K562 (cell line): ENCODE measurements at regions not wholly inside any gene's neighbourhood (a gene's known extent, or its start where the extent isn't known, plus 50 kb on each side); places are given as distances from the start of the nearest gene placed in this dataset.

Source experiments
- ATAC-seq: fragments of 200-7000 bp; cut with Tn5 transposase; 3 replicates; pipeline ENCODE4 v1.9.1; 2020; ENCODE audit warnings: moderate library complexity
- BruUV-seq: library from RNA; stranded (reverse); fragments of 400-500 nt; replicated peaks from 2 replicates; lab custom pipeline; 2021; lab: Mats Ljungman, UMichigan
- CTCF ChIA-PET: fragments of 300-600 bp; formaldehyde crosslinking; extraction: SDS; loops from one replicate; lab custom pipeline; 2021; ENCODE audit warnings: low intra/inter-chr PET ratio; lab: Yijun Ruan, JAX
- POLR2A ChIA-PET: fragments of 300-600, 350-650 bp; sonication (Branson Sonifier 250); formaldehyde crosslinking; extraction: SDS; loops from one replicate; lab custom pipeline; 2021; ENCODE audit warnings: antibody characterized with exemption, inconsistent platforms; lab: Yijun Ruan, JAX
- DNase-seq, 4 experiments: peaks; one replicate each; pipeline versions ENCODE4 v3.0.0 to v3.0.0-alpha.2; 2011 to 2018; ENCODE audit warnings: low spot score in 3 of 4, mixed read lengths in 3 of 4; ENCODE audit errors: extremely low read depth in 1 of 4
- FAIRE-seq: peaks from 2 replicates; lab custom pipeline; 2011; peaks lifted over from hg19 to GRCh38; lab: Jason Lieb, UNC
- H2AFZ ChIP-seq: 2 replicates; pipeline ENCODE4 v1.6.0; 2011; ENCODE audit warnings: low read depth, low read length, control low read depth, inconsistent platforms
- H3K27ac ChIP-seq: fragments of 200-600 bp; 3 replicates; pipeline ENCODE4 v1.8.0; 2011; ENCODE audit warnings: low read depth, mild to moderate bottlenecking, control low read depth, inconsistent platforms, low read length, moderate library complexity, mixed read lengths; ENCODE audit errors: extremely low read depth
- H3K27me3 ChIP-seq, 2 experiments: fragments of 300-600 bp in 1 of 2; 2 replicates in 1 of 2; 3 replicates in 1 of 2; pipeline versions ENCODE4 v1.6.0 to v1.8.0; 2011; ENCODE audit warnings: inconsistent platforms in 2 of 2, low read length in 2 of 2, mild to moderate bottlenecking in 1 of 2, mixed read lengths in 1 of 2, moderate library complexity in 1 of 2; ENCODE audit not compliant: control insufficient read depth in 2 of 2, insufficient read depth in 2 of 2
- H3K36me3 ChIP-seq: fragments of 300-600 bp; 3 replicates; pipeline ENCODE4 v1.8.0; 2011; ENCODE audit warnings: mild to moderate bottlenecking, low read length, inconsistent platforms; ENCODE audit not compliant: control insufficient read depth, insufficient read depth
- H3K4me1 ChIP-seq, 2 experiments: fragments of 200-600 bp in 1 of 2; replicated peaks in 1 of 2; 2 replicates in 1 of 2; 3 replicates in 1 of 2; pipeline versions ENCODE4 v1.5.1 to v1.8.0; 2011; ENCODE audit warnings: inconsistent platforms in 2 of 2, low read length in 2 of 2, mild to moderate bottlenecking in 1 of 2, mixed read lengths in 1 of 2, moderate library complexity in 1 of 2; ENCODE audit not compliant: control insufficient read depth in 2 of 2, insufficient read depth in 2 of 2
- H3K4me2 ChIP-seq: 2 replicates; pipeline ENCODE4 v1.6.1; 2011; ENCODE audit warnings: low read length, control low read depth, inconsistent platforms, mixed read lengths; ENCODE audit not compliant: insufficient read depth
- H3K4me3 ChIP-seq: fragments of 200-600 bp; sonication (generic), shearing (Covaris generic); 2 replicates; pipeline ENCODE4 v1.5.1; 2016; ENCODE audit warnings: control low read depth, inconsistent platforms
- H3K79me2 ChIP-seq: fragments of 200-600 bp; 3 replicates; pipeline ENCODE4 v1.8.0; 2011; ENCODE audit warnings: low read length, inconsistent platforms; ENCODE audit not compliant: control insufficient read depth, insufficient read depth
- H3K9ac ChIP-seq, 2 experiments: 2 replicates each; pipeline versions ENCODE4 v1.6.0 to v1.6.1; 2011; ENCODE audit warnings: low read depth in 2 of 2, low read length in 2 of 2, control low read depth in 1 of 2, inconsistent platforms in 1 of 2, mild to moderate bottlenecking in 1 of 2, mixed read lengths in 1 of 2; ENCODE audit not compliant: insufficient read depth in 1 of 2
- H3K9me1 ChIP-seq: one replicate; pipeline ENCODE4 v1.6.0; 2011; ENCODE audit warnings: inconsistent platforms, mild to moderate bottlenecking, low read length, moderate library complexity; ENCODE audit not compliant: control insufficient read depth, insufficient read depth
- H3K9me3 ChIP-seq: replicated peaks from 2 replicates; pipeline ENCODE4 v1.5.1; 2011; ENCODE audit warnings: low read depth, low read length, inconsistent platforms; ENCODE audit not compliant: control insufficient read depth, insufficient read depth
- H4K20me1 ChIP-seq: replicated peaks from 2 replicates; pipeline ENCODE4 v1.6.1; 2011; ENCODE audit warnings: low read length, inconsistent platforms, mixed read lengths; ENCODE audit not compliant: control insufficient read depth, insufficient read depth
- ARHGAP35 ChIP-seq: fragments of 450-650 bp; IDR thresholded peaks from 2 replicates; pipeline ENCODE4 v1.6.1; 2018; ENCODE audit not compliant: partially characterized antibody
- ATF7 ChIP-seq: fragments of 450-650 bp; IDR thresholded peaks from 2 replicates; pipeline ENCODE4 v1.7.1; 2014; ENCODE audit warnings: mild to moderate bottlenecking, moderate library complexity
- CBX2 ChIP-seq: fragments of 200-600 bp; sonication (generic); IDR thresholded peaks from one replicate; pipeline ENCODE4 v1.6.1; 2012; ENCODE audit warnings: mild to moderate bottlenecking, low read length, inconsistent platforms; ENCODE audit not compliant: insufficient read depth, poor library complexity, severe bottlenecking
- HNRNPK ChIP-seq: fragments of 200-400 bp; formaldehyde crosslinking; IDR thresholded peaks from one replicate; pipeline ENCODE4 v1.6.1; 2018; ENCODE audit warnings: mild to moderate bottlenecking, low read depth, low read length; ENCODE audit not compliant: poor library complexity, severe bottlenecking
- MIER1 ChIP-seq: fragments of 450-650 bp; IDR thresholded peaks from 2 replicates; pipeline ENCODE4 v1.6.1; 2016; ENCODE audit warnings: antibody characterized with exemption, mild to moderate bottlenecking, low read depth
- PYGO2 ChIP-seq: fragments of 450-650 bp; IDR thresholded peaks from 2 replicates; pipeline ENCODE4 v1.6.1; 2016; ENCODE audit warnings: mild to moderate bottlenecking, missing genetic modification characterization, moderate library complexity, missing compliant biosample characterization
- RAD21 ChIP-seq, 2 experiments: fragments of 250-450 bp in 1 of 2; fragments of 450-650 bp in 1 of 2; sonication (Bioruptor Pico) in 1 of 2; formaldehyde crosslinking in 1 of 2; IDR thresholded peaks in 1 of 2; conservative IDR thresholded peaks in 1 of 2; 2 replicates each; pipeline versions ENCODE4 v1.4.0 to v1.8.0; 2020 to 2022; ENCODE audit warnings: mild to moderate bottlenecking in 2 of 2, moderate library complexity in 1 of 2
- SIN3B ChIP-seq: fragments of 450-650 bp; IDR thresholded peaks from 2 replicates; pipeline ENCODE4 v1.6.1; 2017; ENCODE audit warnings: low read depth, mild to moderate bottlenecking, moderate library complexity
- STAT5A ChIP-seq: IDR thresholded peaks from 2 replicates; pipeline ENCODE4 v1.6.1; 2012; ENCODE audit warnings: low read length, inconsistent platforms, borderline replicate concordance
- TAF15 ChIP-seq: fragments of 200-400 bp; formaldehyde crosslinking; IDR thresholded peaks from 2 replicates; pipeline ENCODE4 v1.6.1; 2017; ENCODE audit warnings: mild to moderate bottlenecking, low read depth, low read length, moderate library complexity
- ZNF717 ChIP-seq: fragments of 250-450 bp; sonication (Bioruptor Pico); IDR thresholded peaks from 2 replicates; pipeline ENCODE4 v1.5.0; 2021
- ZNF778 ChIP-seq: fragments of 450-650 bp; formaldehyde crosslinking; IDR thresholded peaks from 2 replicates; pipeline ENCODE4 v1.4.0; 2020; ENCODE audit warnings: mild to moderate bottlenecking, moderate library complexity
- WGBS: fragments of 100-300 bp; shearing (Covaris generic); methylation state at CpG from one replicate; pipeline ENCODE4 v1.1.6; 2016; ENCODE audit warnings: low coverage, mixed read lengths; ENCODE audit not compliant: insufficient coverage; ENCODE audit errors: missing lambda C conversion rate; 5-methylcytosine and 5-hydroxymethylcytosine counted together
- in situ Hi-C: fragments of 300-500 bp; cut with MboI; formaldehyde crosslinking; loops from 4 replicates; pipeline ENCODE4 v1.15.0; 2018; ENCODE audit warnings: inconsistent platforms, mixed read lengths
- intact Hi-C: fragments of 100-400 bp; cut with micrococcal nuclease; formaldehyde crosslinking; loops from 2 replicates; pipeline ENCODE4 v1.14.2; 2022
- TF ChIP-seq, protein P1 (sequence below), 2 experiments: fragments of 250-450 bp in 1 of 2; fragments of 450-650 bp in 1 of 2; sonication (Bioruptor Pico) in 1 of 2; IDR thresholded peaks; 2 replicates each; pipeline versions ENCODE4 v1.6.1 to v1.8.0; 2016 to 2021; ENCODE audit warnings: mild to moderate bottlenecking in 2 of 2, moderate library complexity in 2 of 2, missing compliant biosample characterization in 1 of 2, missing genetic modification characterization in 1 of 2
- TF ChIP-seq, protein P2 (sequence below), 2 experiments: fragments of 450-650 bp in 1 of 2; sonication (generic) in 1 of 2; formaldehyde crosslinking; conservative IDR thresholded peaks; 2 replicates each; pipeline versions ENCODE4 v1.4.0 to v1.8.1; 2020 to 2022; ENCODE audit warnings: mild to moderate bottlenecking in 1 of 2, missing genetic modification reagents in 1 of 2
- TF ChIP-seq, protein P3 (sequence below): fragments of 250-450 bp; sonication (Bioruptor Pico); IDR thresholded peaks from 2 replicates; pipeline ENCODE4 v1.8.0; 2021; ENCODE audit warnings: mild to moderate bottlenecking, moderate library complexity

DNA sequence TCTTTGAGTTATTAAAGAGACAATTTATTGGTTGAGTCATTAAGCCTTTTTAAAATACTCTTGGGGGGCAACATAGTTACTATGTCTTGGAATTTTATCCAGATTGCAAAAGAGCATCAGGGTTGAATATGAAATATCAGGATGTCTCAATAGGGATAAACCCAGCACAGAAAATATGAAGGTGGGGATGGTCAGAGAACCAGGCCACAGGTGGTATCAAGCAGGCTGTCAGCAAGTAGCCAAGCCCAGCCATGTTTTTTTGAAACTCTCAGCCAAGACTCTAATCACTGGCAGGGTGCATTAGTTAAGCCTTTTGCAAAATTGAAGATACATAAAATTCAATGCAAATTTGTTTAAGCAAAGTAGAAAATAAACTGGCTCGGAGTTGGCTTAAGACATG, 468.9 kb downstream of the DTWD2 start:
- 0% methylated on average over 1 of the region's 1 CpG for WGBS
- no peak for TF ChIP-seq STAT5A
- Histone ChIP-seq H3K9me3 (no peaks in the 10 kb centered on the region), H3K4me2 (no peak overlapping the region), H3K9me1 (no peaks in the 10 kb centered on the region), H3K79me2 (no peaks in the 10 kb centered on the region), H2AFZ (no peak overlapping the region), H4K20me1 (no peaks in the 10 kb centered on the region), H3K36me3 (no peaks in the 10 kb centered on the region), H3K27me3 (no peaks in the 10 kb centered on the region), H3K4me3 (no peak overlapping the region), H3K4me1 (no peaks in the 10 kb centered on the region), H3K9ac (no peak overlapping the region), H3K27ac (no peak overlapping the region)
- ChIA-PET CTCF (no interaction called here), POLR2A (no interaction called here)
- in situ Hi-C loops: no loop called here
- BruUV-seq: no TSS peak
- intact Hi-C loops: no loop called here
- FAIRE-seq (no peak), DNase-seq (no peak), ATAC-seq (no peak)

DNA sequence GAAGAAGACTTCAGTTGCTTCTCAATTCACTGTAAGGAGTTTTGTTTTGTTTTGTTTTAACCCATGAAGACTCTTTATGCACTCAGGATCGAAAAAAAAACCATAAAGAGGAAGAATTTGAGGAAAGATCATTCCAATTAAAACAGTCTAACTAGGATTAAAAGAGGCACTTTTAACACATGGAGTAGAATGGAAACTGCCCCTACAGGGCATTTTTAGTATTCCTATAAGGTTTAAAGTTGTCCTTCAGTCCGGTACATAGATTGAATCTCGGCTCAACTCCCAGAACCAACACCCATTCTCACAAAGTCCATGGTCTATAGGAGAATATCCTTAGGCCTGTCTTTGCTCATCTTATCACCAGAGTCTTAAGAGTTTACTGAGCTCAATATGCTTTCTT, 469.6 kb downstream of the DTWD2 start:
- no peaks in the 10 kb centered on the region for H3K9me1 ChIP-seq
- in situ Hi-C loops: no loop called here
- ChIA-PET CTCF (no interaction called here), POLR2A (no interaction called here)
- intact Hi-C loops: no loop called here
- no peak overlapping the region for H2AFZ ChIP-seq
- no peak for DNase-seq
- no peak overlapping the region for H3K4me3 ChIP-seq
- no peak for FAIRE-seq
- no peak overlapping the region for H3K9ac ChIP-seq
- BruUV-seq: no TSS peak
- 2% methylated on average over 3 of the region's 3 CpGs for WGBS
- H3K9me3 ChIP-seq: no peaks in the 10 kb centered on the region
- H3K27me3 ChIP-seq: no peaks in the 10 kb centered on the region
- no peaks in the 10 kb centered on the region for H4K20me1 ChIP-seq
- no peaks in the 10 kb centered on the region for H3K79me2 ChIP-seq
- no peak for ATAC-seq
- no peak overlapping the region for H3K4me2 ChIP-seq
- no peaks in the 10 kb centered on the region for H3K4me1 ChIP-seq
- H3K36me3 ChIP-seq: no peaks in the 10 kb centered on the region
- H3K27ac ChIP-seq: no peak overlapping the region
- TF ChIP-seq PYGO2 (tag): no peak
- TF ChIP-seq, protein P1, sequence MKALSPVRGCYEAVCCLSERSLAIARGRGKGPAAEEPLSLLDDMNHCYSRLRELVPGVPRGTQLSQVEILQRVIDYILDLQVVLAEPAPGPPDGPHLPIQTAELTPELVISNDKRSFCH (CRISPR knock-in tag; IDR thresholded peaks at IDR 0.05): no peak
- TF ChIP-seq, protein P1 (tag; IDR thresholded peaks at IDR 0.05): no peak
- no peak for TF ChIP-seq ZNF778 (CRISPR knock-in tag)
- TF ChIP-seq TAF15: no peak
- TF ChIP-seq ARHGAP35: no peak
- TF ChIP-seq, protein P2, sequence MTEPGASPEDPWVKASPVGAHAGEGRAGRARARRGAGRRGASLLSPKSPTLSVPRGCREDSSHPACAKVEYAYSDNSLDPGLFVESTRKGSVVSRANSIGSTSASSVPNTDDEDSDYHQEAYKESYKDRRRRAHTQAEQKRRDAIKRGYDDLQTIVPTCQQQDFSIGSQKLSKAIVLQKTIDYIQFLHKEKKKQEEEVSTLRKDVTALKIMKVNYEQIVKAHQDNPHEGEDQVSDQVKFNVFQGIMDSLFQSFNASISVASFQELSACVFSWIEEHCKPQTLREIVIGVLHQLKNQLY (CRISPR knock-in tag; conservative IDR thresholded peaks at IDR 0.05): no peak
- TF ChIP-seq ZNF717 (CRISPR knock-in tag): no peak
- TF ChIP-seq, protein P3, sequence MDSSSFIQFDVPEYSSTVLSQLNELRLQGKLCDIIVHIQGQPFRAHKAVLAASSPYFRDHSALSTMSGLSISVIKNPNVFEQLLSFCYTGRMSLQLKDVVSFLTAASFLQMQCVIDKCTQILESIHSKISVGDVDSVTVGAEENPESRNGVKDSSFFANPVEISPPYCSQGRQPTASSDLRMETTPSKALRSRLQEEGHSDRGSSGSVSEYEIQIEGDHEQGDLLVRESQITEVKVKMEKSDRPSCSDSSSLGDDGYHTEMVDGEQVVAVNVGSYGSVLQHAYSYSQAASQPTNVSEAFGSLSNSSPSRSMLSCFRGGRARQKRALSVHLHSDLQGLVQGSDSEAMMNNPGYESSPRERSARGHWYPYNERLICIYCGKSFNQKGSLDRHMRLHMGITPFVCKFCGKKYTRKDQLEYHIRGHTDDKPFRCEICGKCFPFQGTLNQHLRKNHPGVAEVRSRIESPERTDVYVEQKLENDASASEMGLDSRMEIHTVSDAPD: no peak
- TF ChIP-seq ATF7: no peak
- no peak for TF ChIP-seq CBX2
- TF ChIP-seq HNRNPK: no peak
- no peak for TF ChIP-seq SIN3B
- TF ChIP-seq RAD21 (CRISPR knock-in tag; conservative IDR thresholded peaks at IDR 0.05 in 1 of 2, IDR thresholded peaks at IDR 0.05 in 1 of 2): no peak
- no peak for TF ChIP-seq MIER1
